Nephron progenitor cell (in vitro differentiated cells): ENCODE measurements at regions not wholly inside any gene's neighbourhood (a gene's known extent, or its start where the extent isn't known, plus 50 kb on each side); places are given as distances from the start of the nearest gene placed in this dataset.
"Not testable (repeated sequence)": the region's sequence is repeated elsewhere in the genome, so short reads cannot be mapped to it uniquely, and the experiment has no call there.

Experiments
- DNase-seq: peaks from one replicate; pipeline ENCODE4 v3.0.0; 2021
- H3K27ac Mint-ChIP-seq: 2 replicates; pipeline ENCODE4 v1.8.0; 2021; ENCODE audit warnings: mild to moderate bottlenecking, moderate library complexity, mixed read lengths
- H3K27me3 Mint-ChIP-seq: 2 replicates; pipeline ENCODE4 v1.8.0; 2021; ENCODE audit warnings: mild to moderate bottlenecking, low read depth, mixed read lengths; ENCODE audit not compliant: poor library complexity
- H3K36me3 Mint-ChIP-seq: 2 replicates; pipeline ENCODE4 v1.8.0; 2021; ENCODE audit warnings: low read depth, mixed read lengths
- H3K4me1 Mint-ChIP-seq: 2 replicates; pipeline ENCODE4 v1.8.0; 2021; ENCODE audit warnings: mixed read lengths
- H3K4me3 Mint-ChIP-seq: 2 replicates; pipeline ENCODE4 v1.8.0; 2021; ENCODE audit warnings: mild to moderate bottlenecking, moderate library complexity, mixed read lengths
- H3K9me3 Mint-ChIP-seq: 2 replicates; pipeline ENCODE4 v1.8.0; 2021; ENCODE audit warnings: mild to moderate bottlenecking, moderate library complexity, mixed read lengths
- TF ChIP-seq, protein P1 (sequence below): fragments of 200-600 bp; sonication (generic); IDR thresholded peaks from 2 replicates; pipeline ENCODE4 v1.5.0; 2021; ENCODE audit warnings: antibody characterized with exemption

DNA sequence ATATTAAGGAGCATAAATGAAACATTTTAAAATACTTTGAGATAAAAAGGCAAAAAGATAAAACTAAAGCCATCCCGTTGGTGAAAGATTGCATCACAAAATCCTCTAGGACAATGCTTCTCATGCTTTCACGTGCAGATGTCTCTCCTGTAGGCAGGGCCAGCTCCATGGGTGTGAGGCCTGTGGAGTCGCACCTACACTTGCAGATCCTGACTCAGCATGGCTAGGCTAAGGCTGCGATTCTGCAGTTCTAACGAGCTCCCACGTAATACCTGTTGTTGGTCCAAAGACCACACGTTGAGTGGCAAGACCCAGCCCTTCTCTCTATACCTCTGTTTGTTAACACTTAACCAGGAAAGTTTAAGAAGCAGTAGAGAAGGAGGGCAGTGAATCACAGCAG lies 62.1 kb upstream of the CAPRIN1 start:
- no peak for DNase-seq
- Mint-ChIP-seq H3K27ac (no peak overlapping the region), H3K27me3 (peaks cover 3% of the 10 kb centered on the region), H3K36me3 (peaks cover 4% of the 10 kb centered on the region), H3K9me3 (peaks cover 44% of the 10 kb centered on the region), H3K4me3 (no peak overlapping the region), H3K4me1 (peaks cover 5% of the 10 kb centered on the region)
- TF ChIP-seq, protein P1, sequence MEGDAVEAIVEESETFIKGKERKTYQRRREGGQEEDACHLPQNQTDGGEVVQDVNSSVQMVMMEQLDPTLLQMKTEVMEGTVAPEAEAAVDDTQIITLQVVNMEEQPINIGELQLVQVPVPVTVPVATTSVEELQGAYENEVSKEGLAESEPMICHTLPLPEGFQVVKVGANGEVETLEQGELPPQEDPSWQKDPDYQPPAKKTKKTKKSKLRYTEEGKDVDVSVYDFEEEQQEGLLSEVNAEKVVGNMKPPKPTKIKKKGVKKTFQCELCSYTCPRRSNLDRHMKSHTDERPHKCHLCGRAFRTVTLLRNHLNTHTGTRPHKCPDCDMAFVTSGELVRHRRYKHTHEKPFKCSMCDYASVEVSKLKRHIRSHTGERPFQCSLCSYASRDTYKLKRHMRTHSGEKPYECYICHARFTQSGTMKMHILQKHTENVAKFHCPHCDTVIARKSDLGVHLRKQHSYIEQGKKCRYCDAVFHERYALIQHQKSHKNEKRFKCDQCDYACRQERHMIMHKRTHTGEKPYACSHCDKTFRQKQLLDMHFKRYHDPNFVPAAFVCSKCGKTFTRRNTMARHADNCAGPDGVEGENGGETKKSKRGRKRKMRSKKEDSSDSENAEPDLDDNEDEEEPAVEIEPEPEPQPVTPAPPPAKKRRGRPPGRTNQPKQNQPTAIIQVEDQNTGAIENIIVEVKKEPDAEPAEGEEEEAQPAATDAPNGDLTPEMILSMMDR, result no peak

DNA sequence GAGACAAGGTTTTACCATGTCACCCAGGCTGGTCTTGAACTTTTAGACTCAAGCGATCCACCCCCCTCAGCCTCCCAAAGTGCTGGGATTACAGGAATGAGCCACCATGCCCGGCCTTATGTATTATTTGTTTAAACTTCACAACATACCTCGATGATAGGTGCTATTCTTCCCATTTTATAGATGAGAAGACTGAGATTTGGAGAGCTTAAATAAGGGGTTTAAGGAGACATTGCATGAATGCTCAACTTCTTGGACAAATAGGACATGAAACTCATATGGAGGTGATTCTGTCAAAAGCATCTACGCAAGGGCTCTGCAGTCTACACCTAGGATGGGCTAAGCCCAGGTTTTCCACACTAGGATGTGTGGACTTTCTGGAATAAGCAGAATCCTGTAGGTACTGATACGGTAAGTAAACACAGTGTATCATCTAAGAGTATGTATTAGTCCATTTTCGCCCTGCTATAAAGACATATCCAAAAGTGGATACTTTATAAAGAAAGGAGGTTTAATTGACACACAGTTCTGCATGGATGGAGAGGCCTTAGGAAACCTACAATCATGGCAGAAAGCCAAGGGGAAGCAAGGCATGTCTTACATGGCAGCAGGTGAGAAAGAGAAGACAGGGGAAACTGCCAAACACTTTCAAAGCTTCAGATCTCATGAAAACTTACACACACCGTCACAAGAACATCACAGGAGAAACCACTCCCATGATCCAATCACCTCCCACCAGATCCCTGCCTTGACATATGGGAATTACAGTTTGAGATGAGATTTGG lies 62.8 kb upstream of the CAPRIN1 start:
- Mint-ChIP-seq H3K9me3 (peaks cover 46% of the 10 kb centered on the region), H3K27ac (no peak overlapping the region), H3K4me1 (peaks cover 5% of the 10 kb centered on the region), H3K27me3 (peaks cover 7% of the 10 kb centered on the region), H3K36me3 (peaks cover 4% of the 10 kb centered on the region), H3K4me3 (no peak overlapping the region)
- TF ChIP-seq, protein P1, result no peak
- DNase-seq, result no peak

DNA sequence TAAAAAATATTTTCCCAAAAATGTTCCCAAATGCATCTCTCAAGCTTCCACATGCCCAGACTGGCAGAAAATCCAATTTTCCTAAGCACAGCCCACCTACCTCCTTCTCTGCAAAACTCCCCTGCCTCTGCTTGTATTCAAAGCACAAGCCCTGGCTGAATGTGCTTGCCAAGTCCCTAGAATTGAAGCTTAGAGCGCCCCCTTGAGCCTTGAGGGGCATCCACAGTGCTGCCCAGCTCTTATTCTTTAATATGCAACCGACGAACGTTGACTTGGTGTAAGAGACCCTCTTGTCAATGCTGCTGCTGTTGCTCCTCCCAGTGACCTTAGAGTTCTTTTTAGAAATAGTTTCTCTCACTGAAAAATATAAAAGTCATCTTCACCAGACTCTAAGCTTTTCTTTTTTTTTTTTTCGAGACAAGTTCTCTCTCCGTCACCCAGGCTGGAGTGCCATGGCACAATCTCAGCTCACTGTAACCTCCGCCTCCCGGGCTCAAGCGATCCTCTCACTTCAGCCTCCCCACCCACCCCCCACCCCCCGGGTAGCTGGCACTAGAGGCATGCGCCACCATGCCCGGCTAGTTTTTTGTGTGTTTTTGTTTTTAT lies 63.5 kb upstream of the CAPRIN1 start:
- DNase-seq, result peak; percentile 45
- Mint-ChIP-seq H3K9me3 (peaks cover 46% of the 10 kb centered on the region), H3K27ac (no peak overlapping the region), H3K4me1 (peaks cover 5% of the 10 kb centered on the region), H3K4me3 (no peak overlapping the region), H3K27me3 (peaks cover 7% of the 10 kb centered on the region), H3K36me3 (peaks cover 4% of the 10 kb centered on the region)
- TF ChIP-seq, protein P1, result peak; percentile 52

DNA sequence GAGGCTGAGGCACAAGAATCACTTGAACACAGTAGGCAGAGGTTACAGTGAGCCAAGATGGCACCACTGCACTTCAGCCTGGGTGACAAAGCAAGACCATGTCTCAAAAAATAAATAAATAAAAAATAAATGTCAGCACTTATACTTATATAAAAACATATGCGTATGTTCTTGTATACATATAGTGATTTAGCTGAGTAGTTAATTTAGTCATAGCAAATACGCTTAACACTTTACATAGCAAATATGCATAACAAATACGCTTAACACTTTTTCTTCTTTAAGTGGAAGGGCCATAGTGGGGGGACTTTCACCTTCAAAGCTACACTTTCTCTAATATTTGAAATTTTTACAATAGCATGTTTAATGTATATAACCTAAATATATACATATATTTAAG lies 64.0 kb upstream of the CAPRIN1 start:
- peaks cover 7% of the 10 kb centered on the region for H3K27me3 Mint-ChIP-seq
- no peak for DNase-seq
- TF ChIP-seq, protein P1, result no peak
- no peak overlapping the region for H3K27ac Mint-ChIP-seq
- peaks cover 5% of the 10 kb centered on the region for H3K4me1 Mint-ChIP-seq
- H3K4me3 Mint-ChIP-seq, result no peak overlapping the region
- peaks cover 46% of the 10 kb centered on the region for H3K9me3 Mint-ChIP-seq
- peaks cover 4% of the 10 kb centered on the region for H3K36me3 Mint-ChIP-seq

DNA sequence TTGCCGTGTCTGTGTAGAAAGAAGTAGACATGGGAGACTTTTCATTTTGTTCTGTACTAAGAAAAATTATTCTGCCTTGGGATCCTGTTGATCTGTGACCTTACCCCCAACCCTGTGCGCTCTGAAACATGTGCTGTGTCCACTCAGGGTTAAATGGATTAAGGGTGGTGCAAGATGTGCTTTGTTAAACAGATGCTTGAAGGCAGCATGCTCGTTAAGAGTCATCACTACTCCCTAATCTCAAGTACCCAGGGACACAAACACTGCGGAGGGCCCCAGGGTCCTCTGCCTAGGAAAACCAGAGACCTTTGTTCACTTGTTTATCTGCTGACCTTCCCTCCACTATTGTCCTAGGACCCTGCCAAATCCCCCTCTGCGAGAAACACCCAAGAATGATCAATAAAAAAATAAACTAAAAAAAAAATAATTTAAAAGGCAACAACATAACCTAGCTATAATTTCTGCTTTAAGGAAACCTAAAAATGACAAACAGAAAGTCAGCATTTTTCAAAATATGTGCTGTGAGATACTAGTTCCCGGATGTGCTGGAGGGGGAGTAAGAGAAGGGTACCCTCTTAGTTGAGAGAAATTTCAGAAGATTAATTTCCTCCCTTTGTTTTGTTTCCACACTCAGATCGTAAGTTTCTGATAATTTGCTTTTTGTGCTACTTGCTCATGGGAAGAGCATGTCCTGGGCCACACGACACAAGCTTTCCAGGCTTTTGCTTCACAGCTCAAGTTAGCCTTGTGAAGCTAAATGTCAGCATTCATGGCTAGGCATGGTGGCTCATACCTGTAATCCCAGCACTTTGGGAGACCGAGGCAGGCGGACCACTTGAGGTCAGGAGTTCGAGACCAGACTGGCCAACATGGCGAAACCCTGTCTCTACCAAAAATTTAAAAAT lies 64.7 kb upstream of the CAPRIN1 start:
- peaks cover 39% of the 10 kb centered on the region for H3K9me3 Mint-ChIP-seq
- H3K4me1 Mint-ChIP-seq, H3K27ac Mint-ChIP-seq, H3K27me3 Mint-ChIP-seq, DNase-seq, H3K36me3 Mint-ChIP-seq, H3K4me3 Mint-ChIP-seq: not testable (repeated sequence)
